GM23338 (cell line): ENCODE measurements at regions not wholly inside any gene's neighbourhood (a gene's known extent, or its start where the extent isn't known, plus 50 kb on each side); places are given as distances from the start of the nearest gene placed in this dataset.

Source experiments
- EZH2 ChIP-seq: fragments of 200-600 bp; sonication (generic); IDR thresholded peaks from one replicate; pipeline ENCODE4 v1.8.0; 2017; ENCODE audit warnings: antibody characterized with exemption, mild to moderate bottlenecking, low read depth; ENCODE audit not compliant: unreplicated experiment
- EZH2phosphoT487 ChIP-seq: fragments of 200-600 bp; sonication (generic); IDR thresholded peaks from one replicate; pipeline ENCODE4 v1.8.1; 2018; ENCODE audit warnings: antibody characterized with exemption; ENCODE audit not compliant: unreplicated experiment
- JUNB ChIP-seq: IDR thresholded peaks from one replicate; pipeline ENCODE4 v1.6.1; 2016; ENCODE audit warnings: antibody characterized with exemption; ENCODE audit not compliant: unreplicated experiment
- POLR2AphosphoS5 ChIP-seq: IDR thresholded peaks from 2 replicates; pipeline ENCODE4 v1.6.1; 2016; ENCODE audit warnings: antibody characterized with exemption, low read depth
- STAT1 ChIP-seq: IDR thresholded peaks from one replicate; pipeline ENCODE4 v1.6.1; 2016; ENCODE audit warnings: antibody characterized with exemption; ENCODE audit not compliant: unreplicated experiment
- ZNF114 ChIP-seq: fragments of 250-450 bp; sonication (Bioruptor Pico); IDR thresholded peaks from 2 replicates; pipeline ENCODE4 v1.5.0; 2020; ENCODE audit warnings: mild to moderate bottlenecking, moderate library complexity
- ZNF331 ChIP-seq: fragments of 250-450 bp; sonication (Bioruptor Pico); IDR thresholded peaks from 2 replicates; pipeline ENCODE4 v1.5.0; 2020; ENCODE audit warnings: low read depth, mild to moderate bottlenecking, moderate library complexity
- ZNF462 ChIP-seq: fragments of 250-450 bp; sonication (Bioruptor Pico); IDR thresholded peaks from 2 replicates; pipeline ENCODE4 v1.5.0; 2020; ENCODE audit warnings: mild to moderate bottlenecking, moderate library complexity
- TF ChIP-seq, protein P1 (sequence below): IDR thresholded peaks from one replicate; pipeline ENCODE4 v1.6.1; 2018; ENCODE audit warnings: antibody characterized with exemption; ENCODE audit not compliant: unreplicated experiment
- TF ChIP-seq, protein P2 (sequence below), 2 experiments: fragments of 200-600 bp in 1 of 2; sonication (generic) in 1 of 2; conservative IDR thresholded peaks; 2 replicates each; pipeline versions ENCODE4 v1.5.1 to v1.6.1; 2016 to 2017; ENCODE audit warnings: antibody characterized with exemption in 2 of 2, low read depth in 2 of 2, mild to moderate bottlenecking in 2 of 2, moderate library complexity in 1 of 2

GRCh38 chr7:33845991-33846509, 59.3 kb upstream of the BMPER start (continued):
- TF ChIP-seq ZNF462 (CRISPR knock-in tag) (no peak), POLR2AphosphoS5 (no peak), STAT1 (no peak), EZH2 (no peak), ZNF114 (CRISPR knock-in tag) (no peak), JUNB (no peak), EZH2phosphoT487 (no peak), ZNF331 (no peak)
- TF ChIP-seq, protein P1, sequence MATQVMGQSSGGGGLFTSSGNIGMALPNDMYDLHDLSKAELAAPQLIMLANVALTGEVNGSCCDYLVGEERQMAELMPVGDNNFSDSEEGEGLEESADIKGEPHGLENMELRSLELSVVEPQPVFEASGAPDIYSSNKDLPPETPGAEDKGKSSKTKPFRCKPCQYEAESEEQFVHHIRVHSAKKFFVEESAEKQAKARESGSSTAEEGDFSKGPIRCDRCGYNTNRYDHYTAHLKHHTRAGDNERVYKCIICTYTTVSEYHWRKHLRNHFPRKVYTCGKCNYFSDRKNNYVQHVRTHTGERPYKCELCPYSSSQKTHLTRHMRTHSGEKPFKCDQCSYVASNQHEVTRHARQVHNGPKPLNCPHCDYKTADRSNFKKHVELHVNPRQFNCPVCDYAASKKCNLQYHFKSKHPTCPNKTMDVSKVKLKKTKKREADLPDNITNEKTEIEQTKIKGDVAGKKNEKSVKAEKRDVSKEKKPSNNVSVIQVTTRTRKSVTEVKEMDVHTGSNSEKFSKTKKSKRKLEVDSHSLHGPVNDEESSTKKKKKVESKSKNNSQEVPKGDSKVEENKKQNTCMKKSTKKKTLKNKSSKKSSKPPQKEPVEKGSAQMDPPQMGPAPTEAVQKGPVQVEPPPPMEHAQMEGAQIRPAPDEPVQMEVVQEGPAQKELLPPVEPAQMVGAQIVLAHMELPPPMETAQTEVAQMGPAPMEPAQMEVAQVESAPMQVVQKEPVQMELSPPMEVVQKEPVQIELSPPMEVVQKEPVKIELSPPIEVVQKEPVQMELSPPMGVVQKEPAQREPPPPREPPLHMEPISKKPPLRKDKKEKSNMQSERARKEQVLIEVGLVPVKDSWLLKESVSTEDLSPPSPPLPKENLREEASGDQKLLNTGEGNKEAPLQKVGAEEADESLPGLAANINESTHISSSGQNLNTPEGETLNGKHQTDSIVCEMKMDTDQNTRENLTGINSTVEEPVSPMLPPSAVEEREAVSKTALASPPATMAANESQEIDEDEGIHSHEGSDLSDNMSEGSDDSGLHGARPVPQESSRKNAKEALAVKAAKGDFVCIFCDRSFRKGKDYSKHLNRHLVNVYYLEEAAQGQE = no peak
- TF ChIP-seq, protein P2, sequence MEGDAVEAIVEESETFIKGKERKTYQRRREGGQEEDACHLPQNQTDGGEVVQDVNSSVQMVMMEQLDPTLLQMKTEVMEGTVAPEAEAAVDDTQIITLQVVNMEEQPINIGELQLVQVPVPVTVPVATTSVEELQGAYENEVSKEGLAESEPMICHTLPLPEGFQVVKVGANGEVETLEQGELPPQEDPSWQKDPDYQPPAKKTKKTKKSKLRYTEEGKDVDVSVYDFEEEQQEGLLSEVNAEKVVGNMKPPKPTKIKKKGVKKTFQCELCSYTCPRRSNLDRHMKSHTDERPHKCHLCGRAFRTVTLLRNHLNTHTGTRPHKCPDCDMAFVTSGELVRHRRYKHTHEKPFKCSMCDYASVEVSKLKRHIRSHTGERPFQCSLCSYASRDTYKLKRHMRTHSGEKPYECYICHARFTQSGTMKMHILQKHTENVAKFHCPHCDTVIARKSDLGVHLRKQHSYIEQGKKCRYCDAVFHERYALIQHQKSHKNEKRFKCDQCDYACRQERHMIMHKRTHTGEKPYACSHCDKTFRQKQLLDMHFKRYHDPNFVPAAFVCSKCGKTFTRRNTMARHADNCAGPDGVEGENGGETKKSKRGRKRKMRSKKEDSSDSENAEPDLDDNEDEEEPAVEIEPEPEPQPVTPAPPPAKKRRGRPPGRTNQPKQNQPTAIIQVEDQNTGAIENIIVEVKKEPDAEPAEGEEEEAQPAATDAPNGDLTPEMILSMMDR (conservative IDR thresholded peaks at IDR 0.05; ENCODE audit: low read depth in 2 of 2) = no peak
